ENCODE measurements at regions not wholly inside any gene's neighbourhood (a gene's known extent, or its start where the extent isn't known, plus 50 kb on each side); places are given as distances from the start of the nearest gene placed in this dataset.

DNA sequence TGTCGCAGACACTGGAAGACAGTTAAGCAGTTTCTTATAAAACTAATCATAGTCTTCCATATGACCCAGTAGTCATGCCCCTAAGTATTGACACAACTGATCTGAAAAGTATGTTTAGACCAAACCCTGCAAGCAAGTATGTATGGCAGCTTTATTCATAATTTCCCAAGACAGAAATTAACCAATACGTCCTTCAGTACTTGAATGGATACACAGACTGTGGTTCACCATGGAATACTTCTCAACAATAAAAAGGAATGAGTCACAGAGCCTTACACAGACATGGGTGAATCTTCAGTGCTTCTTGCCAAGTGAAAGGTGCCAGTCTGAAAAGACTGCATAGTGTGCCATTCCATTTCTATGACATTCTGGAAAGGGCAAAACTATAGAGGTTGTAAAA lies 50.2 kb upstream of the AKR1E2 start:
- DNase-seq = no peak

DNA sequence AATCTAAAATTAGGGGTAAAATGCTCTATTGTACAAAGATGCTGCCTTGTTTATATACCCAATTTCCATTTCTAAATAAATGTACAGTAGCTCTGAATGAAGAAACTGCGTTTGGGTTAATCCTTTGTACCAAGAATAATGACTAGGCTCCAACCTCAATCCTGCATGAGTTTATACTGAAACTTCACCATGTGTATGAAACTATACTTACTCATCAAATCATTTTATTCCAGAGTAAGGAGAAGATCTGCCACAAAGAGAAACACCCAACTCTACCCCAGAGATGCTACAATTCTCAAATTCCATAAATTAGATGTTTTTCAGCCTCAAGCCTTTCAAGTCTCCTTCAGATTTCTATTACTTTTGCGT lies 53.8 kb upstream of the AKR1E2 start:
- DNase-seq = no peak

DNA sequence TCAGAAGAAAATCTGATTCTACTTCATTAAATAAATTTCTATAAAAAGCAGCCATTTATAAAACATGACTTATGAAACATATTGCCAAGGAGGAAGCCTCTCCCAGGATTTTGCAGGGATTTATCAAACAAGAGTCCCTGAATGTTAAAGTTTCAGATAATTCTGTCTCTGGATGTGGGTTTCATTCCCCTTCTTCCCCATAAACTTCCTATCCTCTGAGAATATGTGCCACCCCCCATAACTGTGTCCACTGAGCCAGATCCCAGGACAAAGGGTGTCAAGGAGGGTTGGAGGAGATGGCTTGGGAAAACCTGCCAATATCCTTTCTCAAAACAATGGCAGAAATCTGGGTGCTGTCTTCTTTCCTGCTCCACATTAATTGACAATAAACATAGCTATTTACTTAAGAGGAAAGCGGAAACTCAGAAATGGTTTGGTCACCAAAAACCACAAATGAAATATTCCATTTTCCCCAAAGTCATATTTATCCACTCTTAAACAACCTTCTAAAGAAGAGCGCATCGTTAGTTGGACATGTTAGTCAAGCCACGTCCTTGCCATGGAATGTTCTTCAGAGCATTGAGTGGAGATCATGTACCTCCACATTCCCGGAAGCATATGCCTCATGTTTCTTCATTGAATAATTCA lies 54.3 kb upstream of the AKR1E2 start:
- no peak for DNase-seq

DNA sequence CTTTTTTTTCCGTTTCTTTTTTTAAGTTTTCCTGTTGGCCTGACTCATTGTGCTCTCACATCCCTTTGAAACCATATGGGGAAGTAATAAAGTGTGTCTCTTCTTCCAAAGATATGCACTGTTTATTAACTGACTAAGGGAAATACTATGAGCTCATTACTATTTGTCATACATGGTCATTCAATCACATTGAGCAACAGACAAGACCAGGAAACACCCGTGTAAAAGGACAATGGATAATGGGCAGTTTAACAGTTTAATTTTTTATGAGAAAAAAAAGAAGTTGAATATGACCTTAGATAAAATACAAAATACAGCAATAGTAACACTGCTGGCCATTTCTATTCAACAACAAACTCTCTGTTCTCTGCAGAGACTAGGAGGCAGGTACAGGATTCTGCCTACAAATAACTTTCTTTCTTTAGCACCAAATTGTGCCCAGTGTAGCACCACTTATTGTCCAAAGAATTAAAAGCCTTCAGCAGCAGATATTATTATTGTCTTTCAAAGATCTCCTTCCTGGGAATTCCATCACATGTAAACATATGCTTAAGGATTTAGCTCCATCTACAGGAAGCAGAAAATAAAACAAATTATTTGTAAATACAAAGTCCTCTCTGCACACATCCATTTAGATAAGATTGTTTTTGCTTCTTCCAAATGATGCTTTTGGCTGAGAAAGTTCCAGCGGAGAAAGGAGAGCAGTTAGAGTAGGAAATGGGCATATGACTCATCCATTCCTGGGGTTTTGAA lies 55.0 kb upstream of the AKR1E2 start:
- no peak for DNase-seq

DNA sequence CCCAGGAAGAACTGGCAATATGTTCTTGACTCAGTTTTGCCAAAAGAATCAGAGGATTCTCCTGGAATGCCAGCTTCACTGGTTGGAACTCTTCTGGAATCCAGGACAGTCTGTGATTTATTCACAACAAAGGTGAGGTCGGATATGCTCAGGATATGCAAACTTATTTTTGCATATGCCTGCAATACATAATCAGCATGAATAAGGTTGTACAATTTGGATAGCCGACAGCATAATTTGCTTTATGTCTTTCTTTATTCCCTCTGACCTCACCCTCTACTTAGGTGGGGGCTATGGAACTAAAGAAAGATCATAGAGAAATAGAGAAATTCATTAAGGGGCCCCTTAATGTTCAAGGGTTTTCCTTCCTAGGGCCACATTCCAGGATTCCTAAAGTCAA lies 57.6 kb upstream of the AKR1E2 start:
- DNase-seq = no peak

DNA sequence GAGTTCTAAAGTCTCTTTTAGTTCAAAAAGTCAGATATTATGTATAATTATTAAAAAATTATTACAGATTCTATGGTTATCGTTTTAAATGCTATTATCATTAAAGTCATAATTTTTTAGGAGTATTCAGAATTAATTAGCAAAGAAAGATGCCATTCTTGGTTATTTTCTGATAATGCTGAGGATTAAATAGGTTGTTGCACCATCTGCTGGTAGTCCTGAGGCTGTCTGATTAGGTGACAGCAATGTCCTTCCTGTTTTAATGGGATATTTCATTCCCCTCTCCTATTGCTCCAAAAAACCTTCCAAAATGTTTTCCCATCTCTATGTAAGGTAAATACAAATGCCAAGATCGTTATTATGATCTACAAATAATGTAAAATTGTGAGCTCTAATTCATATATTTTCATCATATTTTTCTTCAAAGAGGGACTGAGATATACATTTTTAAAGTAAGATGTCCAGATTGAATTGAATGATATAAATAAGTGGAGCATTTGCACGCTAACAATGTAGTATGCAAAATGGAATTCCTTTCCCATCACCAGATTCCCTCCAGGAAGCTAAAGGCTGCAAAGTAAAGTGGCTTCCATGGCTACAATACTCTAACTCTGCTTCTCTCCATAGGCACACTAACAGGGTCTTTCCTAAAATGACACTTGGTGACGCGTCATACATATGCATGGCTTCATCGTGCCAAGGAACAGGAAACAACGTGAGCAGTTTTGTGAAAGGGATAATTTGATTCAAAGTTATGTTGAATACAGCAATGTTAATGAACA lies 58.8 kb upstream of the AKR1E2 start:
- DNase-seq = no peak

DNA sequence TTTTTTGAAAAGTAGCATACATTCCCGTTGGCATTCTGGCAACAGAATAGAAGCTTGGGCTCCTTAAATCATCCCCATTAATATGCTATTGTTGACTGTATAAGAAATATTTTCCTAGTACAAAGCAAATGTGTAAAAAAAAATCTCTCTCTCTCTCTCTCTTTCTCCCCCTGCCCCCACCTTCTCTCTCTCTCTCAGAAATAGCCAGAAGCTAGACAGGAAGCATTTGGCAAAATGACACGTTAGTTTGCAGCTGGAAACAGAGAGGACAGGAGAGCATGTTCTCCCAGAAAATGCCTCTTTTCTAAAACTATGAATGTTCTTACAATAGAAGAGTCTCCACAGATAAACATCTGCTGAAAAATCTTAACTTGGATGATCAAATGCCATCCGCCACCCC lies 59.6 kb upstream of the AKR1E2 start:
- DNase-seq = no peak

DNA sequence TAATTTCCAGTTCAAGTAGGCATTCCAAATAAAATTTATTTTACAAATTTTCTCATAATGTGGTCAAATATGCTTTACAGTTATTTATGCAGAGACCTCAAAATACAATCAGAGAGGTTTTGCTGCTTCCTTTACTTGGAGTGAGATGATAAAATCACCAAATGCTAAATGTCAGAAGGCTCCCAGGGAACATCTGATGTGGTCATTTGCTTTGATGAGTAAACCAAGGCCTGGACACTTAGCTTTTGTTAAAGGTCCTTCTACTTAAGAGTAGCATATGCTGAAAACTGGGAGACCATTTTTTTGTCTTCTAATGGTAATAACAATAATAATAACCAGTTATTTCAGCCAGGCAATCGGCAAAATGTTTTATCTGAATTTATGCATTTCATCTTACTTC lies 60.6 kb upstream of the AKR1E2 start:
- no peak for DNase-seq

DNA sequence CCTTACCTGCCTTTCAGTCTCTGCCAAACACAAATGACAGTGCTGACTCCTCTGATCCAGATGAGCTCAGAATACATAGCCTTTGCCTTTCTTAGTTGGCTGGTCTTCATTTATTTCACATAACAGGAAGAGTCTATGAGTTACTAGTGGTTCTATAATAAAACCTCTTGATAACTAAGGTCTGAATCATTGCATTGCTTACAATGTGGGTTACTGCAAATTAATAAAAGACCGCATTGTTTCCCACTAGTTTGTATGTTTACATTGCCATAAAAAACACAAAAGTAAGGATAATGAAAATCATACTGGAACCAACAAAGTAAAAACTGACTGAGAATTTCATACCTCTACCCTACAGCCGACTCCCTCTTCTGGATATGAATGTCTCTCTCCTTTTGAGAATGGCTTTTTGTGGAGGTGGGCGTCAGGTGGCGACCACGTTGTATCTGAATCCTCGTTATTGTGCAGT lies 62.0 kb upstream of the AKR1E2 start:
- DNase-seq = no peak

DNA sequence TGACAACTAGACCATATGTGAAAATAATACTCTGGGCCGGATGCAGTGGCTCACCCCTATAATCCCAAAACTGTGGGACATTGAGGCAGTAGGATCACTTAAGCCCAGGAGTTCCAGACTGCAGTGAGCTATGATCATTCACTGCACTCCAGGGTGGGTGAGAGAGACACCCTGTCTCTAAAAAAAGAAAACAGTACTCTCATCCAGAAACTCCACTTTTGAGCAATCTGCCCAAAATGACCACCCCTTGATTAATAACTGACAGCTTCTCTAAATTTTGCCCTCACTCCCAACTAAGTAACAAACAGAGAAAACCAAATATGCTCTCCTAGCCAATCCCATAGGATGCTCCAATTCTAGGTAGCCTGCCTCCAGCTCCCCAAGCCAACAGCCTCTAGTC lies 62.5 kb upstream of the AKR1E2 start:
- DNase-seq = no peak

DNA sequence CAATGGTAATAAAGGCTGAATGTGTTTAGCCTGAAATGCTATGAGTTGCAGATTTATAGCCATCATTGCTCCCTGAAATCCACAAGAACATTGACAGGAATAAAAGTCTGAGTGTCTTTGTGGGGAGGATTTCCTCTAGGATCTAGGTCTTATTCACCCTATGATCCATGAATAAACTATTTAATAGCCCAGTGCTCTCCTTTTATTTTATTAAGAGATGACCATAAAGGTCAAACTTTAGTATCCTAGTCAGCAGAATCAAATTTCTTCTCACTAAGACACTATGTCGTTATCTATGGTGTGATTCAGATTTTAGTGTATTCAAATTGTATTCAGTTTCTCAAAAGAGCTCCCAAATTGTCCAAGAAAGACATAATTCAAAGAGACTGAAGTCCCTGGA lies 67.8 kb upstream of the AKR1E2 start:
- no peak for DNase-seq

DNA sequence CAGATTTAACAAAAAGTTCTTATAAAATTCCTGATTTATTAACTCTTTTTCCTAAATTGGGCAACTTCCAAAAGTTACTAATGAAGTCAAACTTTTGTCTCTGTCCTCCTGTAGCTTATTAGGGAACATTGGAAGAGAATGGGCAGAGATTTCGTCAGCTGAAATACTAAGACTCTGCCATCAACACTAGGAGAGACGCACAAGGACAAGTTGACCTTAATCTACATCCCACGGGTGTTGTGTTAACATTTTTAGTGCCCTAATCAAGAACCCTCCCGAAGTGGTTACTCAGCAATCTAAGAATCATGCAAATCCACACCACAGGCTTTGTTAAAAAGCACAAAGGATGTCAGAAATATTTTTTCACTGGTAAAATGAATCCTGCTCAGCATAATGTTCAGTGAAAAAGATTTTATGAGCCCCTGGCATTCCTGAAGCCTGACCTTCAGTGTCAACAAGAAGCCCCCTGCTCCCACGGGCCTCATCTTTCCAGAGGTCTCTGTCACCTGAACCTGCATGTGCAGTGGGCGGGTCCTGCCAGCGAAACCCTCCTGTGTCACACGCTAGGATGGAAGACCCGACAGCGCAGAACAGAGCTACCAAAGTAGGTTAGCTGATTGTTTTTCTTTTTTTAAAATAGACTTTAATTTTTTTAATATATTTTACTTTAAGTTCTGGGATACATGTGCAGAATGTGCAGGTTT lies 70.6 kb upstream of the AKR1E2 start:
- DNase-seq = no peak

DNA sequence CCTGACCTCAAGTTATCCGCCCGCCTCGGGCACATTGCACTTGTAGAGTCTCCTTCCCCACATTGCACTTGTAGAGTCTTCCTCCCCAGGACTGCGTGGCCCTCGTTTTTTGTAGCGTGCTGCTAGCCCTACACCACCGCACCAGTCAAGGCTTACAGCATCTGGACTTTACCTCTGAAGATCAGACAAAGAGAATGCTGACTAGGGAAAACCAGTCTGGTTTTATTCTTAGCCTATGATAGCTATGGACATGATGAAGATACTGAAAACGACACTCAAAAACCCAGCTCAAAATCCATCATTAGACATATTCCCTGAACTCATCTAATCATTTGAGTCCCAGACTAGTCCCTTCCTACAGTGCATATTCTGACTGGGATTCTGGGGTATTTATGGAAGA lies 71.9 kb upstream of the AKR1E2 start:
- no peak for DNase-seq

DNA sequence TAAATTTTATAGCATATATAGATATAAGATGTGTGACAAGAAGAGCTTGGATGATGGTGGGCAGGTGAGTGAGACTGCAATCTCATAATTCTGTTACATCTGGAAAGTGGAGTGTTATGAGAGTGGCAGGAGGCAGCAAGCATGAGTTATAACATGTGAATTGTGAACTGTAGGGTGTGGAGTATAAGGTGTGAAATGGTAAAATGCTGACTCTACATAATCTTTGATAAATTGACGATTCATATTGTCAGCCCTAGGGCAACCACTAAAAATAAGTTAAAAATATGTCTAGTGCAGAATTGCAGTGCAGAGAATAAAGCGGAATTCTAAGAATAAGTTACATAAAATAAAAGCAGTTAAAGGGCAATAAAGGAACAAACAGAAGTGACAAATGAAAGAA lies 74.8 kb upstream of the AKR1E2 start:
- no peak for DNase-seq

DNA sequence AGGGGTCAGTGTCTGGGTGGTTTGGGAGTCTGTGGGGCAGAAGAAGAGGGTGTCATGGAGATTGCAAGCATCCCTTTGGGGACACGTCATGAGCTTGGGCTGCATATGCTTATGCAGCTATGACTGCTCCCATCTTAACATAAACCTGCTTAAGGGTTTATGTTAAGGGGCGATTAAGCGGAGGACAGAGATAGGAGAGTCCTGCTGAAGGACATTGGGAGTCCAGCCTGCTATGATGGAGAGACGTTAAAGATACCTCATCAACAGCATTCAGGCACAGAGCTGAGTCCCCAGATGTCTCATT lies 76.8 kb upstream of the AKR1E2 start:
- DNase-seq = no peak

DNA sequence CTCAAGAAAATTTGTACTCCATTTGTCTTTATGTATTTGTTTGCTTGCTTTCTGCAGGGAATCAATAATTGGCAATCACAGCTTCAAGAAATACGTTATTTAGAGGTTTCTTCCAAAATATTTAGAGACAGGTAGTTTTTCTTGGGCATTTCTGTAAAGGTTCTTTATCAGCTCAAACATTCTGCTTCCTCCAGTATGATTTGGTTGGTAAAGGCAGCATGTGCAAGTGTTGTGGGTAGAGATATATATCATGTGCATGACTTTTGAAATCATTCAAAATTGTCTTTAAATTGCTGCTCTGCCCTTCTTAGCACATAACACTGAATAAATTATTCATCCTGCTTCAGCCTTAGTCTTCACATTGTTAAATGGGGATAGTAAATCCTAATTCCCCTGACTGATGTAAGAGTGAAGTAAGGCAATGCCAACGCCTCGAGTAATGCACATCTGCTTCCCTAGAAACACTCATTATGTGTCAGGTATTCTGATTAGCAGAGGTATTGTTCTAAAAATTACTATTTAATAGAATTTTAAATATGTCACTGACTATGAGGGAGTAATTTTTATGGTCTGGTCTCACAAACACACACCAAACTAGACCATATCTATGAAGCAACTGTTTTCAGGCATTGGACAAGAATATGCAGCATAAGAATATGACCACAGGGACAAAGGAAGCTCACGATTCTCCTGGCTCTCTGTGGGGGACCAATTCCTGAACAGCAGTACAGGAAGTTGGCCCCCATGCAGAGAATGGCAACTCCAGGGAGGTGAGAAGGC lies 77.3 kb upstream of the AKR1E2 start:
- no peak for DNase-seq

DNA sequence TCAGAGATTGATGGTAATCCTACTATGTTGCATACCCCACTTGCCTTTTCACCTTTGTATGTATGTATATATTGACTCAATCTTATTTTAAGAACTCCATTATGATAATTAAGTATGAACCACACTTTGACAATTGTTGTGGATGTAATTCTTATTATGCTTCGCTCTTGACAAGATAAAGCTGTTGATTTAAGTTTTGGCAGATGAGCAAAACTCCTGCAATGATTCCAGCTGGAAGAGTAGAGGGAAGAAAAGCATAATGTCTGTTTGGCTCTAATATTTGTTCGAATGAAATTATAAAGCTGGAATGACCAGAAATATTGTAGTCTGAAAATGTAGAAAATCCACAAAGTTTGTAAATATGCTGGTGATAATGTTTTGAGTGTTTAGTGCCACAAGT lies 83.8 kb upstream of the AKR1E2 start:
- no peak for DNase-seq

DNA sequence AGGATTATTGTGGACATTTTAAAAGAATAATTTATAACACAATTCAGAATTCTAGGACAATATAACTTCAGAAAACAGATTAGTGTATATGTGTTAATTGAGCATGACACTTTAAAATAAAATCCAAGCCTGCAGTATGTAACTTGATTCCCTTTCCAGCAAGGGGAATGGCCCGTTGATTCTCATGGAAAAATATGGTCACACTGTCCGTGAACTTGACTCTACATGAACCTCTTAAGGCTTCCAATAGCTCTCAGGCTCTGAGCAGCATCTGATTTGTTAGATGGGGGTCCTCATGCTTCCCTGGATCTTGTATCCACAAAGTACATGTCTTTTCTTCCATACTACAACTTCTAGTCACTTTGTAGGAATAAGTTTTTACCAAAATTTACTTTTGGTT lies 85.5 kb upstream of the AKR1E2 start:
- DNase-seq = no peak

DNA sequence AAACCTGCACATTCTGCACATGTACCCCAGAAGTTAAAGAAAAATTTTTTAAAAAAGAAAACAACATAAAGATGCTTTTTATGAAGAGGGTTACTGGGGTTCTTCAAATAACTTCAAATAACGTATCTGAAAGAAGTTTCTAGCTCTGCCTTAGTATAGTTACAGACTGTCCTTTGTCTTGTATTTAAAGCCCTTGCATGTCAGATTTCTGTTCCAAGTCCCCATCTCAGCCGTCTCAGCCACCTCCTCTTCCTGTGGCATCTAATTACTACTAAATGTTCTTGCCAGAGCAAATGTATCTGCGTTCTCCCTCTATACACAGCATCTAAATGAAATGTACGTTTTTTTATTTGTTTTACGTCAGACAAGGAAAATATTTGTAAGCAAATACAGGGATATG lies 89.4 kb upstream of the AKR1E2 start:
- DNase-seq = no peak

DNA sequence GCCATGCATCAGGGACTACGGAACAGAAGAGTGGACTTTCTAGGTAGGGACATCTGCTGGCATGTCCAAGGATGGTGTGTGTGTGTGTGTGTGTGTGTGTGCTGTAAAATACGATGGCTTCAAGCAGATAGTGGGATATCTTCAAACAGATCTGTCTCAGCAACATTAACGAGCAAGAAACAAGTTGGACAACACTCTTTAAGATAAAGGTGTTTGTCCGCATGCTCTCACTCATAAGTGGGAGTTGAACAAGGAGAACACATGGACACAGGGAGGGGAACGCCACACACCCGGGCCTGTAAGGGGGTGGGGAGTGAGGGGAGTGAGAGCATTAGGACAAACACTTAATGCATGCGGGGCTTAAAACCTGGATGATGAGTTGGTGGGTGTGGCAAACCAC lies 89.8 kb upstream of the AKR1E2 start:
- no peak for DNase-seq

DNA sequence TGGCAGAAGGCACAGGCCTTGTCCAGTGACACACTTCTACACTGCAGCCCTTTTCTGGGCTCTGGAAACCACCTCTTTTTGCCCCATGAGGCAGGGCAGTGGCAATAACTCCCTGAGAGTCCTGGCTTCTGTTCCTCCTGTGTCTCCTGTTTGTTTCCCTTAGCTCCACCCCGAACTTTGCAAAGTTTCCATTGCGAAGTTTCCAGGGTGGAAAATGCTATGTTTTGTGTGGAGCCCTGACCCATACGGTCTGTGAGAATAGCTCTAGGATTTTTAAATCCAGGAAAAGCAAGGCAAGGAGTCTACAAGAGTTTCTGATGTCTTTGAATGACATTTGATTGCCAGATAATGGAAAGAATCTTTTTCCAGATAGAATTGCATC lies 92.2 kb upstream of the AKR1E2 start:
- DNase-seq = no peak

DNA sequence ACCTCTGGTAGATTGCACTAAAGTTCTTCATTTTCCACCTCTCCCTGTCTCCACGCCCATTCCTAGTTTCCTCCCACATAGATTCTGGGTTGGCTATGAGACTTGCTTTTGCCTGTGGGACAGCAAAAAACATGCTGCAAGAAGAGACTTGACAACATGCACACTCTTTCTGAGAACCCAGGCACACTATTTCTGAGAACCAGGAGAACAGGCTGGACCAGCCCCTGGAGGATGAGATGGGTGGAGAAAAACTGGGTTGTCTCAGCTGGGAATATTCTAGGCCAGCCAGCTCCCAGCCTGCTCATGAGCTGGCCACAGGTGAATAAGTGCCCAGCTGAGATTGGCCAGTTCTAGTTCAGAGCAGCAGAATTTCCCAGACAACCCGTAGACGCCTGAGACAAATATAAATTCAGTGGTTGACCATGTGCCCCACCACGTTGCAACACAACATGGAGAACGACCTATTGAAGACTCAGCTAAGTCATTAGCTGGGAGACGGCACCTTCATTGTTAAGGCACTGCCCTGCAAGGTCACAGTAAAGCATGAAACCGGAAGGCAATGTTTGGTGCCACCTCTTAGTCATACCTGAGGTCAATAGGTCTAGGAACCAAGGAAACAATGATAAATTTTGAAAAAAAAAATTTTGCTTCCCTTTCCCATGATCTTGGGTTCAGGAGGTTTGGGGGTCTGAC lies 92.7 kb upstream of the AKR1E2 start:
- no peak for DNase-seq

All from activated CD4-positive, CD25-positive, alpha-beta regulatory T cell treated with anti-CD3 and anti-CD28 coated beads, Interleukin-2, amount 50 U/mL, for 72 hours (primary cell).